ENCODE measurements at regions not wholly inside any gene's neighbourhood (a gene's known extent, or its start where the extent isn't known, plus 50 kb on each side); places are given as distances from the start of the nearest gene placed in this dataset.

DNA sequence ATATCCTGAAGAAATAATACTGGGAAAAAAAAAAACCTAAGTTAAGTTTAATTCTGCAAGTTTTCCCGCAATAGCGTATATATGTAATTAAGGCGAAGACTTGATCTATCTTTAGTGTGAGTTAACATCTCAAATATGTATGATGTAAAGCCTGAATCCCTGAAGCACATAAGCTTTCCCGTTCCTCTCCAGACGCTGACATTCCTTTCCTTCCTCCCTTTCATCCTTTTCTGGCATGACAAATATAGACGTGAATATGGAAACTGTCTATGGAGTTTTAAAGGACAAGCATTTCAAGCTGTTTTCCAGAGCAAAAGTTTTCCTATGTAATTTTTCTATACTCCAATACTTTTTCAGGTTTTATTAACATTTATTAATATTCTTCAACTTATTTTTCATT lies 637.0 kb downstream of the COL12A1 start:
- no peak for TF ChIP-seq USF1 (IDR thresholded peaks at IDR 0.05)
- no peak for TF ChIP-seq RAD21 (IDR thresholded peaks at IDR 0.05; ENCODE audit: low read depth)
- no peak for TF ChIP-seq YY1 (IDR thresholded peaks at IDR 0.05; ENCODE audit: low read depth)
- no peak for TF ChIP-seq REST (IDR thresholded peaks at IDR 0.05; ENCODE audit: low read depth)
- TF ChIP-seq CEBPB (IDR thresholded peaks at IDR 0.05): no peak
- no peak for TF ChIP-seq FOXM1 (IDR thresholded peaks at IDR 0.05; ENCODE audit: borderline replicate concordance, low read depth)
- no peak for TF ChIP-seq TAF1 (IDR thresholded peaks at IDR 0.05; ENCODE audit: low read depth)
- no peak for TF ChIP-seq TEAD4 (IDR thresholded peaks at IDR 0.05)
- no peak for TF ChIP-seq NFIC (IDR thresholded peaks at IDR 0.05)
- TF ChIP-seq EP300 (IDR thresholded peaks at IDR 0.05; ENCODE audit: borderline replicate concordance): no peak
- TF ChIP-seq EGR1 (IDR thresholded peaks at IDR 0.05): no peak
- TF ChIP-seq, protein P1, sequence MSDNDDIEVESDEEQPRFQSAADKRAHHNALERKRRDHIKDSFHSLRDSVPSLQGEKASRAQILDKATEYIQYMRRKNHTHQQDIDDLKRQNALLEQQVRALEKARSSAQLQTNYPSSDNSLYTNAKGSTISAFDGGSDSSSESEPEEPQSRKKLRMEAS (IDR thresholded peaks at IDR 0.05): no peak
- TF ChIP-seq ZBTB7A (IDR thresholded peaks at IDR 0.05; ENCODE audit: low read depth): no peak

GRCh38 chr6:74567281-74567922 lies 638.5 kb downstream of the COL12A1 start:
- TF ChIP-seq TCF12 (IDR thresholded peaks at IDR 0.05; ENCODE audit: low read depth) (no peak), TEAD4 (IDR thresholded peaks at IDR 0.05) (no peak), CEBPB (IDR thresholded peaks at IDR 0.05) (no peak), CREB1 (IDR thresholded peaks at IDR 0.05; ENCODE audit: low read depth) (no peak), ZBTB7A (IDR thresholded peaks at IDR 0.05; ENCODE audit: low read depth) (no peak), EP300 (IDR thresholded peaks at IDR 0.05; ENCODE audit: borderline replicate concordance) (no peak), RAD21 (IDR thresholded peaks at IDR 0.05; ENCODE audit: low read depth) (no peak), EGR1 (IDR thresholded peaks at IDR 0.05) (no peak), USF1 (IDR thresholded peaks at IDR 0.05) (no peak), FOXM1 (IDR thresholded peaks at IDR 0.05; ENCODE audit: borderline replicate concordance, low read depth) (no peak), TAF1 (IDR thresholded peaks at IDR 0.05; ENCODE audit: low read depth) (no peak), NFIC (IDR thresholded peaks at IDR 0.05) (no peak), REST (IDR thresholded peaks at IDR 0.05; ENCODE audit: low read depth) (no peak), YY1 (IDR thresholded peaks at IDR 0.05; ENCODE audit: low read depth) (no peak)
- TF ChIP-seq, protein P1 (IDR thresholded peaks at IDR 0.05): no peak

DNA sequence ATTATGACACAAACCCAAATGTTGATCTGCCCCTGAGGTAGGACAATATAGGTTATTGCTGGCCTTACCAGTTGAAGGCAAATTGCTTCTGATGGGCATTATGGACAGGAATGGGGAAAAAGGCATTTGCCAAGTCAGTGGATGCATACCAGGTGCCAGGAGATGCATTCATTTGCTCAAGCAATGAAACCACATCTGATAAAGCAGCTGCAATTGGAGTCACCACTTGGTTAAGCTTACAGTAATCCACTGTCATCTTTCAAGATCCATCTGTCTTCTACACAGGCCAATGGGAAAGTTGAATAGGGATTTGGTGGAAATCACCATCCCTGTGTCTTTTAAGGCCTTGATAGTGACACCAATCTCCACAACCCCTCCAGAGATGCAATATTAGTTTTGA lies 648.6 kb downstream of the COL12A1 start:
- TF ChIP-seq EP300 (IDR thresholded peaks at IDR 0.05; ENCODE audit: borderline replicate concordance): no peak
- no peak for TF ChIP-seq TAF1 (IDR thresholded peaks at IDR 0.05; ENCODE audit: low read depth)
- TF ChIP-seq, protein P1 (IDR thresholded peaks at IDR 0.05): no peak
- no peak for TF ChIP-seq EGR1 (IDR thresholded peaks at IDR 0.05)
- TF ChIP-seq NFIC (IDR thresholded peaks at IDR 0.05): no peak
- TF ChIP-seq CREB1 (IDR thresholded peaks at IDR 0.05; ENCODE audit: low read depth): no peak
- TF ChIP-seq USF1 (IDR thresholded peaks at IDR 0.05): no peak
- TF ChIP-seq TCF12 (IDR thresholded peaks at IDR 0.05; ENCODE audit: low read depth): no peak
- TF ChIP-seq ZBTB7A (IDR thresholded peaks at IDR 0.05; ENCODE audit: low read depth): no peak
- TF ChIP-seq TEAD4 (IDR thresholded peaks at IDR 0.05): no peak
- no peak for TF ChIP-seq YY1 (IDR thresholded peaks at IDR 0.05; ENCODE audit: low read depth)
- TF ChIP-seq RAD21 (IDR thresholded peaks at IDR 0.05; ENCODE audit: low read depth): no peak
- no peak for TF ChIP-seq REST (IDR thresholded peaks at IDR 0.05; ENCODE audit: low read depth)
- TF ChIP-seq CEBPB (IDR thresholded peaks at IDR 0.05): no peak
- TF ChIP-seq FOXM1 (IDR thresholded peaks at IDR 0.05; ENCODE audit: borderline replicate concordance, low read depth): no peak

Measured in Ishikawa (cell line).